H7 (cell line): ENCODE measurements at regions not wholly inside any gene's neighbourhood (a gene's known extent, or its start where the extent isn't known, plus 50 kb on each side); places are given as distances from the start of the nearest gene placed in this dataset.
"Not testable (repeated sequence)": the region's sequence is repeated elsewhere in the genome, so short reads cannot be mapped to it uniquely, and the experiment has no call there.

Experiments used
- DNase-seq: peaks from one replicate; pipeline ENCODE4 v3.0.0; 2012
- H3K27me3 ChIP-seq: 2 replicates; pipeline ENCODE4 v1.6.0; 2011; ENCODE audit warnings: mild to moderate bottlenecking, low read length; ENCODE audit not compliant: control insufficient read depth, insufficient read depth
- H3K36me3 ChIP-seq: replicated peaks from 2 replicates; pipeline ENCODE4 v1.5.1; 2011; ENCODE audit warnings: low read length; ENCODE audit not compliant: control insufficient read depth, insufficient read depth
- H3K4me3 ChIP-seq: 2 replicates; pipeline ENCODE4 v1.5.1; 2011; ENCODE audit warnings: low read depth, mild to moderate bottlenecking, control low read depth, low read length, moderate library complexity; ENCODE audit not compliant: insufficient read depth

GRCh38 chr4:154958621-154959358 is 177.7 kb downstream of the RBM46 start:
- Histone ChIP-seq H3K4me3 (no peak overlapping the region), H3K36me3 (no peaks in the 10 kb centered on the region), H3K27me3 (no peaks in the 10 kb centered on the region)
- no peak for DNase-seq

- H3K27me3 ChIP-seq = no peaks in the 10 kb centered on the region
These were observed 178.7 kb downstream of the RBM46 start for GRCh38 chr4:154959756-154960155.

GRCh38 chr4:154960476-154960875 is 179.4 kb downstream of the RBM46 start:
- Histone ChIP-seq H3K36me3 (no peaks in the 10 kb centered on the region), H3K27me3 (no peaks in the 10 kb centered on the region), H3K4me3 (no peak overlapping the region)
- no peak for DNase-seq

More at GRCh38 chr4:154959756-154960155, 178.7 kb downstream of the RBM46 start:
- H3K36me3 ChIP-seq = no peaks in the 10 kb centered on the region
- H3K4me3 ChIP-seq = no peak overlapping the region
- no peak for DNase-seq

- H3K4me3 ChIP-seq = no peak overlapping the region
- no peak for DNase-seq
- no peaks in the 10 kb centered on the region for H3K27me3 ChIP-seq
- H3K36me3 ChIP-seq = no peaks in the 10 kb centered on the region
These were observed 180.2 kb downstream of the RBM46 start for GRCh38 chr4:154961263-154961662.

GRCh38 chr4:154973244-154974035 is 192.4 kb downstream of the RBM46 start:
- Histone ChIP-seq H3K27me3 (no peaks in the 10 kb centered on the region), H3K4me3 (no peak overlapping the region), H3K36me3 (no peaks in the 10 kb centered on the region)
- no peak for DNase-seq

- no peak for DNase-seq
- Histone ChIP-seq H3K27me3 (no peaks in the 10 kb centered on the region), H3K36me3 (no peaks in the 10 kb centered on the region), H3K4me3 (no peak overlapping the region)
These were observed 196.2 kb downstream of the RBM46 start for GRCh38 chr4:154977228-154977627.

- Histone ChIP-seq H3K36me3 (no peaks in the 10 kb centered on the region), H3K4me3 (no peak overlapping the region), H3K27me3 (no peaks in the 10 kb centered on the region)
- DNase-seq = peak; percentile 52
These were observed 201.3 kb downstream of the RBM46 start for GRCh38 chr4:154982187-154983047.

- no peak overlapping the region for H3K4me3 ChIP-seq
- no peaks in the 10 kb centered on the region for H3K27me3 ChIP-seq
- DNase-seq = no peak
These were observed 202.6 kb downstream of the RBM46 start for GRCh38 chr4:154983714-154984113.

GRCh38 chr4:154984148-154984547 is 203.1 kb downstream of the RBM46 start:
- no peaks in the 10 kb centered on the region for H3K27me3 ChIP-seq
- H3K4me3 ChIP-seq = no peak overlapping the region
- DNase-seq = no peak
- no peaks in the 10 kb centered on the region for H3K36me3 ChIP-seq

More at GRCh38 chr4:154983714-154984113, 202.6 kb downstream of the RBM46 start:
- no peaks in the 10 kb centered on the region for H3K36me3 ChIP-seq

GRCh38 chr4:154984616-154985015 is 203.5 kb downstream of the RBM46 start:
- no peak for DNase-seq
- Histone ChIP-seq H3K36me3 (no peaks in the 10 kb centered on the region), H3K4me3 (no peak overlapping the region), H3K27me3 (no peaks in the 10 kb centered on the region)

- DNase-seq = no peak
- H3K4me3 ChIP-seq = no peak overlapping the region
- H3K36me3 ChIP-seq = no peaks in the 10 kb centered on the region
- H3K27me3 ChIP-seq = no peaks in the 10 kb centered on the region
These were observed 204.6 kb downstream of the RBM46 start for GRCh38 chr4:154985673-154986072.

GRCh38 chr4:154988511-154988910 is 207.4 kb downstream of the RBM46 start:
- H3K36me3 ChIP-seq = no peaks in the 10 kb centered on the region
- DNase-seq = no peak
- no peak overlapping the region for H3K4me3 ChIP-seq
- H3K27me3 ChIP-seq = no peaks in the 10 kb centered on the region

- Histone ChIP-seq H3K4me3 (no peak overlapping the region), H3K36me3 (no peaks in the 10 kb centered on the region), H3K27me3 (no peaks in the 10 kb centered on the region)
- no peak for DNase-seq
These were observed 208.4 kb downstream of the RBM46 start for GRCh38 chr4:154989511-154989910.

GRCh38 chr4:154997866-154998265 is 210.6 kb upstream of the NPY2R start:
- H3K4me3 ChIP-seq, H3K36me3 ChIP-seq, H3K27me3 ChIP-seq, DNase-seq: not testable (repeated sequence)
